HepG2 (cell line): ENCODE measurements at regions not wholly inside any gene's neighbourhood (a gene's known extent, or its start where the extent isn't known, plus 50 kb on each side); places are given as distances from the start of the nearest gene placed in this dataset.

Source experiments
- ATAC-seq: fragments of 200-7000 bp; cut with Tn5 transposase; 3 replicates; pipeline ENCODE4 v1.9.1; 2020; ENCODE audit warnings: mild to moderate bottlenecking, moderate library complexity
- BruUV-seq: library from RNA; stranded (reverse); fragments of 400-500 nt; replicated peaks from 2 replicates; lab custom pipeline; 2021; lab: Mats Ljungman, UMichigan
- CTCF ChIA-PET: fragments of 300-600 bp; formaldehyde crosslinking; extraction: SDS; loops from one replicate; lab custom pipeline; 2021; ENCODE audit warnings: low total read pairs, inconsistent platforms, low intra/inter-chr PET ratio; lab: Yijun Ruan, JAX
- POLR2A ChIA-PET: fragments of 350-600 bp; sonication (Branson Sonifier 250); formaldehyde crosslinking; loops from one replicate; lab custom pipeline; 2020; ENCODE audit warnings: antibody characterized with exemption, inconsistent platforms; lab: Yijun Ruan, JAX
- DNase-seq: peaks from one replicate; pipeline ENCODE4 v3.0.0-alpha.2; 2015; ENCODE audit warnings: low spot score
- FAIRE-seq: peaks from 3 replicates; lab custom pipeline; 2011; peaks lifted over from hg19 to GRCh38; lab: Jason Lieb, UNC
- H2AFZ ChIP-seq: one replicate; pipeline ENCODE4 v1.6.1; 2011; ENCODE audit warnings: low read length, inconsistent platforms
- H3K27ac ChIP-seq: fragments of 300-600 bp; 3 replicates; pipeline ENCODE4 v1.8.0; 2011; ENCODE audit warnings: mixed run types, mild to moderate bottlenecking, mixed read lengths, low read length, inconsistent platforms; ENCODE audit not compliant: insufficient read depth; ENCODE audit errors: extremely low read length
- H3K27me3 ChIP-seq, 2 experiments: fragments of 200-600 bp in 1 of 2; 2 replicates in 1 of 2; 3 replicates in 1 of 2; pipeline versions ENCODE4 v1.6.0 to v1.8.0; 2011; ENCODE audit warnings: low read length in 2 of 2, mild to moderate bottlenecking in 2 of 2, moderate library complexity in 2 of 2, inconsistent platforms in 1 of 2; ENCODE audit not compliant: insufficient read depth in 2 of 2, control insufficient read depth in 1 of 2
- H3K36me3 ChIP-seq, 2 experiments: fragments of 200-600 bp in 1 of 2; replicated peaks in 1 of 2; 2 replicates in 1 of 2; 3 replicates in 1 of 2; pipeline versions ENCODE4 v1.5.1 to v1.8.0; 2011; ENCODE audit warnings: low read length in 2 of 2, inconsistent platforms in 1 of 2; ENCODE audit not compliant: insufficient read depth in 2 of 2, control insufficient read depth in 1 of 2
- H3K4me1 ChIP-seq: 2 replicates; pipeline ENCODE4 v1.5.1; 2012; ENCODE audit warnings: low read length, inconsistent platforms; ENCODE audit not compliant: insufficient read depth
- H3K4me2 ChIP-seq: 2 replicates; pipeline ENCODE4 v1.6.0; 2011; ENCODE audit warnings: low read depth, low read length, inconsistent platforms
- H3K4me3 ChIP-seq, 3 experiments: fragments of 200-600 bp in 1 of 3; sonication (generic), shearing (Covaris generic) in 1 of 3; replicated peaks in 1 of 3; 2 replicates each; pipeline ENCODE4 v1.5.1; 2011 to 2016; ENCODE audit warnings: low read length in 3 of 3, inconsistent platforms in 2 of 3, low read depth in 2 of 3, mild to moderate bottlenecking in 2 of 3, control low read depth in 1 of 3, mixed read lengths in 1 of 3; ENCODE audit not compliant: insufficient read depth in 1 of 3
- H3K79me2 ChIP-seq: one replicate; pipeline ENCODE4 v1.6.1; 2011; ENCODE audit warnings: low read length, inconsistent platforms; ENCODE audit not compliant: insufficient read depth
- H3K9ac ChIP-seq: 2 replicates; pipeline ENCODE4 v1.6.0; 2011; ENCODE audit warnings: mild to moderate bottlenecking, low read depth, low read length, inconsistent platforms; ENCODE audit not compliant: insufficient read depth
- H3K9me3 ChIP-seq: 2 replicates; pipeline ENCODE4 v1.5.1; 2012; ENCODE audit warnings: mild to moderate bottlenecking, low read length
- H4K20me1 ChIP-seq: 2 replicates; pipeline ENCODE4 v1.6.0; 2011; ENCODE audit warnings: inconsistent platforms, mild to moderate bottlenecking, low read length, moderate library complexity; ENCODE audit not compliant: insufficient read depth
- MLX ChIP-seq: IDR thresholded peaks from 2 replicates; pipeline ENCODE4 v1.6.1; 2016
- PLSCR1 ChIP-seq: sonication (generic); formaldehyde crosslinking; IDR thresholded peaks from 2 replicates; pipeline ENCODE4 v1.5.0; 2020; ENCODE audit warnings: missing genetic modification reagents, mild to moderate bottlenecking, borderline replicate concordance
- WGBS: methylation state at CpG from one replicate; pipeline ENCODE4 v1.1.6; 2017; ENCODE audit warnings: low lambda C conversion rate; 5-methylcytosine and 5-hydroxymethylcytosine counted together
- in situ Hi-C: cut with HindIII; loops from 2 replicates; pipeline ENCODE4 v1.10.0; 2017; ENCODE audit warnings: low pct_unique_long_range_greater_than_20kb; ENCODE audit not compliant: extremely low pct_ligation_motif_present
- intact Hi-C: fragments of 100-400 bp; cut with micrococcal nuclease; formaldehyde crosslinking; loops from one replicate; pipeline ENCODE4 v1.10.0; 2022; ENCODE audit not compliant: unreplicated experiment

DNA sequence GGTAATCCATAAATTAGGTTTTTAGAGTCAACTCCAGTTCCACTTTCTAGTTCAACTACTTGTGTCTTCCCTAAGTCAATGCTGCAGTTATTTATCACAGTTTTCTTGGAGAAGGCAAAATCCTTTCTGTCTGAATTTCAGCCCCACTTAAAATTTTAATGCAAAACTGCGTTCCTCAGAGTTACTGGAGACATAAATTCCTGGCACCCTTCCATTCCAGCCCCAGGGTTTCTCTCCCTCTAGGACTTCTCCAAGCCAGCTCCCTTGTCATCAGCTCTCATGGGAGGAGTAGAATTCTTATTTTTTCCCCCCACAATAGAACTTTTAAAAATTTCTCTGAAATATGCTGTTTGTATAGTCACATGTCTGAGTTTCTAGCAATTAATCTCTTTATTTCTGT lies 50.6 kb upstream of the PHOX2B start:
- BruUV-seq = no TSS peak
- ChIA-PET POLR2A (no interaction called here), CTCF (no interaction called here)
- in situ Hi-C loops = no loop called here
- Histone ChIP-seq H3K27me3 (no peaks in the 10 kb centered on the region; a peak in 1 of 5 replicates), H3K36me3 (no peaks in the 10 kb centered on the region), H3K4me3 (no peak overlapping the region), H3K9me3 (no peaks in the 10 kb centered on the region), H3K79me2 (no peaks in the 10 kb centered on the region), H3K9ac (no peak overlapping the region), H4K20me1 (no peaks in the 10 kb centered on the region), H3K27ac (no peak overlapping the region), H3K4me1 (no peaks in the 10 kb centered on the region), H3K4me2 (no peak overlapping the region), H2AFZ (no peak overlapping the region)
- DNase-seq = no peak
- WGBS = 5% methylated on average over 1 of the region's 1 CpG
- TF ChIP-seq PLSCR1 = no peak
- no peak for TF ChIP-seq MLX
- no peak for FAIRE-seq
- intact Hi-C loops = no loop called here
- no peak for ATAC-seq
